Heart left ventricle (tissue), 16 donors: ENCODE measurements at regions not wholly inside any gene's neighbourhood (a gene's known extent, or its start where the extent isn't known, plus 50 kb on each side); places are given as distances from the start of the nearest gene placed in this dataset.

ENCODE experiments used
- ATAC-seq, 4 donors: fragments of 200-7000 bp; cut with Tn5 transposase; one replicate each; pipeline ENCODE4 v1.9.1; 2020 to 2022; ENCODE audit warnings: moderate library complexity in 4 of 4, mild to moderate bottlenecking in 3 of 4, moderate number of reproducible peaks in 1 of 4
- DNase-seq, 5 donors: peaks; one replicate each; pipeline ENCODE4 v3.0.0-alpha.2; 2020
- H3K27ac ChIP-seq, 12 donors: fragments of 200-600 bp; sonication (generic) in 4 of 12; one replicate each; pipeline versions ENCODE4 v1.5.0 to v1.8.0; 2016 to 2022; ENCODE audit warnings: mild to moderate bottlenecking in 2 of 12
- H3K27me3 ChIP-seq, 9 donors: fragments of 200-600 bp; sonication (generic) in 2 of 9; one replicate each; pipeline versions ENCODE4 v1.5.1 to v1.8.0; 2016 to 2022; ENCODE audit warnings: mild to moderate bottlenecking in 3 of 9
- H3K36me3 ChIP-seq, 9 donors: fragments of 200-600 bp; sonication (generic) in 2 of 9; one replicate each; pipeline versions ENCODE4 v1.5.0 to v1.8.0; 2018 to 2022; ENCODE audit warnings: mild to moderate bottlenecking in 2 of 9
- H3K4me1 ChIP-seq, 12 donors: fragments of 200-600 bp; sonication (generic) in 4 of 12; one replicate each; pipeline versions ENCODE4 v1.5.0 to v1.8.0; 2016 to 2022; ENCODE audit warnings: mild to moderate bottlenecking in 3 of 12
- H3K4me3 ChIP-seq, 12 donors: fragments of 200-600 bp; sonication (generic) in 4 of 12; one replicate each; pipeline versions ENCODE4 v1.5.0 to v1.8.0; 2017 to 2022; ENCODE audit warnings: mild to moderate bottlenecking in 9 of 12, moderate library complexity in 4 of 12
- H3K9me3 ChIP-seq, 12 donors: fragments of 200-600 bp; sonication (generic) in 4 of 12; one replicate each; pipeline versions ENCODE4 v1.5.0 to v1.8.0; 2016 to 2022; ENCODE audit warnings: mild to moderate bottlenecking in 1 of 12
- CTCF ChIP-seq, 12 donors: fragments of 200-600 bp; sonication (generic) in 4 of 12; IDR thresholded peaks; one replicate each; pipeline versions ENCODE4 v1.5.0 to v1.8.0; 2018 to 2022; ENCODE audit warnings: antibody characterized with exemption in 12 of 12, mild to moderate bottlenecking in 5 of 12
- POLR2A ChIP-seq, 2 donors: fragments of 450-650 bp; IDR thresholded peaks; one replicate each; pipeline ENCODE4 v1.6.1; 2017; ENCODE audit warnings: antibody characterized with exemption in 2 of 2, mild to moderate bottlenecking in 2 of 2, moderate library complexity in 2 of 2
- WGBS, 4 donors: extraction: QIAGEN DNeasy Blood & Tissue Kit in 2 of 4; methylation state at CpG; one replicate each; pipeline versions ENCODE4 v1.1.5 to v1.1.7; 2013 to 2018; 5-methylcytosine and 5-hydroxymethylcytosine counted together
- intact Hi-C, 10 donors: fragments of 100-400 bp; cut with DNase I; formaldehyde crosslinking; loops; one replicate each; pipeline versions ENCODE4 v1.11.1 to v1.14.2; 2022
- donor health status: ischemic (EF 13 %, LVEDD 7.1; RV severe dilation, severe dysfunction).
- donor health status: healthy with polysubstance abuse.
- donor health status: DM: no; HTN: yes; CAD: no.
- donor health status: DM: no; HTN: no; CAD: no.
- donor health status: ischemic (EF 25% LVEDD 6.9; RV normal size, moderate dysfunction).
- donor health status: ischemic (EF 25% LVEDD 5.7; RV mildly dilated, moderate dysfunction).
- donor health status: healthy.
- donor health status: DM: yes; HTN: yes; CAD: no.
- donor health status: ischemic (EF 35%, LVEDD 5.7; RV mildly dilated, moderate dysfunction).
- donor health status: nonischemic (EF 11% LVEDD 7.7; RV severe dilation, severe dysfunction).
- donor health status: DM: yes; HTN: yes; CAD: no.
- donor health status: PGD.
- donor health status: ischemic (EF 29% LVEDD 5.4; RV normal size, mild dysfunction).
- donor health status: nonischemic (EF 23%, LVEDD 6.1; RV moderate dilation, normal function).

GRCh38 chr1:29859126-29859525 is 622.8 kb downstream of the PTPRU start:
- Histone ChIP-seq H3K36me3 (no peaks in the 10 kb centered on the region), H3K27ac (no peak overlapping the region), H3K4me3 (no peak overlapping the region), H3K9me3 (peaks cover 0 to 13% (median 2%) of the 10 kb centered on the region in 12 donors), H3K27me3 (peaks cover 0 to 3% (median 0%) of the 10 kb centered on the region in 9 donors), H3K4me1 (peaks cover 0 to 25% (median 2%) of the 10 kb centered on the region in 12 donors)
- no peak for TF ChIP-seq CTCF (IDR thresholded peaks at IDR 0.05)
- no peak for TF ChIP-seq POLR2A (IDR thresholded peaks at IDR 0.05)
- WGBS, 4 donors: 75 to 81% (median 78%) methylated on average over 8 to 9 of the region's 9 CpGs
- intact Hi-C loops: loop anchor here in 1 of 10 donors (10.0 kb wide), 1 partner anchor 624 kb away; the partner anchor contains the start of genes MECR and PTPRU
- no peak for ATAC-seq
- no peak for DNase-seq

- Histone ChIP-seq H3K9me3 (peaks cover 0 to 13% (median 2%) of the 10 kb centered on the region in 12 donors), H3K4me3 (no peak overlapping the region), H3K4me1 (peaks cover 0 to 25% (median 2%) of the 10 kb centered on the region in 12 donors), H3K27me3 (peaks cover 0 to 3% (median 0%) of the 10 kb centered on the region in 9 donors), H3K36me3 (no peaks in the 10 kb centered on the region), H3K27ac (no peak overlapping the region)
- DNase-seq (no peak), ATAC-seq (peak in 1 of 4 donors; percentile 22)
- TF ChIP-seq CTCF (IDR thresholded peaks at IDR 0.05) (no peak), POLR2A (IDR thresholded peaks at IDR 0.05) (no peak)
- intact Hi-C loops: loop anchor here in 1 of 10 donors (10.0 kb wide), 1 partner anchor 624 kb away; the partner anchor contains the start of genes MECR and PTPRU
- WGBS, 4 donors: 26 to 30% (median 27%) methylated on average over 6 of the region's 6 CpGs
Measured at GRCh38 chr1:29858646-29859045, 622.3 kb downstream of the PTPRU start.

- intact Hi-C loops: loop anchor here in 1 of 10 donors (10.0 kb wide), 1 partner anchor 622 kb away; the partner anchor contains the start of genes MECR and PTPRU
- Histone ChIP-seq H3K36me3 (no peaks in the 10 kb centered on the region), H3K27me3 (peaks cover 0 to 7% (median 0%) of the 10 kb centered on the region in 9 donors), H3K27ac (peak overlapping the region in 3 of 12 donors; percentile 13 to 45 (median 19)), H3K4me1 (peaks cover 0 to 25% (median 2%) of the 10 kb centered on the region in 12 donors), H3K9me3 (peaks cover 0 to 13% (median 2%) of the 10 kb centered on the region in 12 donors), H3K4me3 (no peak overlapping the region)
- no peak for TF ChIP-seq CTCF (IDR thresholded peaks at IDR 0.05)
- no peak for ATAC-seq
- DNase-seq: no peak
- 45 to 57% (median 53%) methylated on average over 7 to 12 of the region's 12 CpGs for WGBS, 4 donors
Measured at GRCh38 chr1:29856340-29857114, 620.2 kb downstream of the PTPRU start.

- intact Hi-C loops: loop anchor here in 1 of 10 donors (10.0 kb wide), 1 partner anchor 621 kb away; the partner anchor contains the start of genes MECR and PTPRU
- TF ChIP-seq POLR2A (IDR thresholded peaks at IDR 0.05): no peak
- no peak for TF ChIP-seq CTCF (IDR thresholded peaks at IDR 0.05)
- Histone ChIP-seq H3K4me3 (no peak overlapping the region), H3K27me3 (peaks cover 0 to 7% (median 0%) of the 10 kb centered on the region in 9 donors), H3K4me1 (peaks cover 0 to 25% (median 2%) of the 10 kb centered on the region in 12 donors), H3K9me3 (peaks cover 0 to 6% (median 0%) of the 10 kb centered on the region in 12 donors), H3K27ac (peak overlapping the region in 4 of 12 donors; percentile 13 to 45 (median 19)), H3K36me3 (no peaks in the 10 kb centered on the region)
- DNase-seq (no peak), ATAC-seq (peak in 3 of 4 donors; percentile 13 to 73 (median 29))
- 59 to 75% (median 69%) methylated on average over 10 of the region's 10 CpGs for WGBS, 4 donors
Measured at GRCh38 chr1:29855561-29856160, 619.3 kb downstream of the PTPRU start.
